HEK293 (cell line): ENCODE measurements at regions not wholly inside any gene's neighbourhood (a gene's known extent, or its start where the extent isn't known, plus 50 kb on each side); places are given as distances from the start of the nearest gene placed in this dataset.

ENCODE experiments used
- CTCF ChIA-PET: fragments of 350-600 bp; formaldehyde crosslinking; extraction: SDS; loops from one replicate; lab custom pipeline; 2021; ENCODE audit warnings: antibody characterized with exemption; lab: Yijun Ruan, JAX
- POLR2A ChIA-PET: fragments of 300-600 bp; formaldehyde crosslinking; extraction: SDS; loops from one replicate; lab custom pipeline; 2020; ENCODE audit warnings: antibody characterized with exemption, inconsistent platforms; lab: Yijun Ruan, JAX
- H3K27ac ChIP-seq: fragments of 200-500 bp; sonication (Bioruptor generic); 2 replicates; pipeline ENCODE4 v1.5.1; 2014; ENCODE audit warnings: low read depth, low read length, control low read depth, inconsistent platforms; ENCODE audit errors: extremely low read depth
- H3K36me3 ChIP-seq, 2 experiments: fragments of 200-500 bp in 1 of 2; sonication (Bioruptor generic) in 1 of 2; 1 replicate in 1 of 2; 2 replicates in 1 of 2; pipeline ENCODE4 v1.5.1; 2014 to 2017; ENCODE audit warnings: inconsistent platforms in 2 of 2, low read length in 2 of 2; ENCODE audit not compliant: control insufficient read depth in 2 of 2, insufficient read depth in 1 of 2
- H3K4me1 ChIP-seq: fragments of 200-500 bp; sonication (Bioruptor generic); 2 replicates; pipeline ENCODE4 v1.5.1; 2014; ENCODE audit warnings: mild to moderate bottlenecking, low read length, inconsistent platforms; ENCODE audit not compliant: control insufficient read depth, insufficient read depth
- H3K4me3 ChIP-seq: 2 replicates; pipeline ENCODE4 v1.5.1; 2011; ENCODE audit warnings: low read depth, mild to moderate bottlenecking, control low read depth, low read length, moderate library complexity
- H3K9me3 ChIP-seq: fragments of 200-500 bp; sonication (Bioruptor generic); 2 replicates; pipeline ENCODE4 v1.5.1; 2014; ENCODE audit warnings: low read depth, low read length, inconsistent platforms; ENCODE audit not compliant: control insufficient read depth, insufficient read depth
- CTCF ChIP-seq: fragments of 450-650 bp; formaldehyde crosslinking; IDR thresholded peaks from 2 replicates; pipeline ENCODE4 v1.5.1; 2016; ENCODE audit warnings: missing biosample characterization, missing genetic modification characterization
- KLF7 ChIP-seq: fragments of 450-650 bp; formaldehyde crosslinking; IDR thresholded peaks from 2 replicates; pipeline ENCODE4 v1.5.1; 2016; ENCODE audit warnings: missing biosample characterization, missing genetic modification characterization, borderline replicate concordance
- MYNN ChIP-seq: fragments of 450-650 bp; formaldehyde crosslinking; IDR thresholded peaks from 2 replicates; pipeline ENCODE4 v1.5.1; 2016; ENCODE audit warnings: missing biosample characterization, missing genetic modification characterization, borderline replicate concordance
- OSR2 ChIP-seq: fragments of 450-650 bp; formaldehyde crosslinking; IDR thresholded peaks from 2 replicates; pipeline ENCODE4 v1.5.1; 2016; ENCODE audit warnings: missing biosample characterization, missing genetic modification characterization
- PRDM10 ChIP-seq: fragments of 450-650 bp; formaldehyde crosslinking; IDR thresholded peaks from 2 replicates; pipeline ENCODE4 v1.5.1; 2016; ENCODE audit warnings: missing biosample characterization, missing genetic modification characterization
- PRDM2 ChIP-seq: fragments of 450-650 bp; formaldehyde crosslinking; IDR thresholded peaks from 2 replicates; pipeline ENCODE4 v1.5.1; 2016; ENCODE audit warnings: missing biosample characterization, missing genetic modification characterization, borderline replicate concordance
- TCF7L2 ChIP-seq: IDR thresholded peaks from 2 replicates; pipeline ENCODE4 v1.6.1; 2011; ENCODE audit warnings: low read depth, mild to moderate bottlenecking, inconsistent platforms, low read length, moderate library complexity, borderline replicate concordance
- TRIM28 ChIP-seq: IDR thresholded peaks from 2 replicates; pipeline ENCODE4 v1.6.1; 2011; ENCODE audit warnings: low read length, control low read depth, borderline replicate concordance
- YY2 ChIP-seq: fragments of 450-650 bp; formaldehyde crosslinking; IDR thresholded peaks from 2 replicates; pipeline ENCODE4 v1.5.1; 2016; ENCODE audit warnings: missing biosample characterization, missing genetic modification characterization
- ZBTB21 ChIP-seq: fragments of 450-650 bp; formaldehyde crosslinking; IDR thresholded peaks from 2 replicates; pipeline ENCODE4 v1.5.1; 2017; ENCODE audit warnings: missing biosample characterization, missing genetic modification characterization
- ZNF132 ChIP-seq: fragments of 450-650 bp; formaldehyde crosslinking; IDR thresholded peaks from 2 replicates; pipeline ENCODE4 v1.5.1; 2017; ENCODE audit warnings: missing biosample characterization, missing genetic modification characterization, borderline replicate concordance
- ZNF175 ChIP-seq: fragments of 450-650 bp; formaldehyde crosslinking; IDR thresholded peaks from 2 replicates; pipeline ENCODE4 v1.5.1; 2016; ENCODE audit warnings: missing biosample characterization, missing genetic modification characterization
- ZNF184 ChIP-seq: fragments of 450-650 bp; IDR thresholded peaks from 2 replicates; pipeline ENCODE4 v1.5.1; 2018; ENCODE audit warnings: missing biosample characterization, mild to moderate bottlenecking, missing genetic modification characterization
- ZNF280D ChIP-seq: fragments of 450-650 bp; formaldehyde crosslinking; IDR thresholded peaks from 2 replicates; pipeline ENCODE4 v1.5.1; 2016; ENCODE audit warnings: missing biosample characterization, missing genetic modification characterization
- ZNF302 ChIP-seq: fragments of 450-650 bp; formaldehyde crosslinking; IDR thresholded peaks from 2 replicates; pipeline ENCODE4 v1.5.1; 2016; ENCODE audit warnings: missing biosample characterization, missing genetic modification characterization, low read depth
- ZNF473 ChIP-seq: fragments of 450-650 bp; formaldehyde crosslinking; IDR thresholded peaks from 2 replicates; pipeline ENCODE4 v1.5.1; 2017; ENCODE audit warnings: missing biosample characterization, missing genetic modification characterization
- ZNF530 ChIP-seq: fragments of 450-650 bp; formaldehyde crosslinking; IDR thresholded peaks from 2 replicates; pipeline ENCODE4 v1.5.1; 2016; ENCODE audit warnings: low read depth, missing biosample characterization, missing genetic modification characterization
- ZNF544 ChIP-seq: fragments of 450-650 bp; formaldehyde crosslinking; IDR thresholded peaks from 2 replicates; pipeline ENCODE4 v1.5.0; 2017; ENCODE audit warnings: missing biosample characterization, missing genetic modification characterization
- ZNF560 ChIP-seq: fragments of 450-650 bp; formaldehyde crosslinking; IDR thresholded peaks from 2 replicates; pipeline ENCODE4 v1.5.1; 2017; ENCODE audit warnings: missing biosample characterization, missing genetic modification characterization, borderline replicate concordance
- ZNF629 ChIP-seq: fragments of 450-650 bp; formaldehyde crosslinking; IDR thresholded peaks from 2 replicates; pipeline ENCODE4 v1.5.1; 2017; ENCODE audit warnings: missing biosample characterization, missing genetic modification characterization
- ZNF654 ChIP-seq: fragments of 450-650 bp; formaldehyde crosslinking; IDR thresholded peaks from 2 replicates; pipeline ENCODE4 v1.5.1; 2016; ENCODE audit warnings: low read depth, missing biosample characterization, missing genetic modification characterization
- ZNF658 ChIP-seq: fragments of 450-650 bp; formaldehyde crosslinking; IDR thresholded peaks from 2 replicates; pipeline ENCODE4; 2016; ENCODE audit warnings: missing biosample characterization, missing genetic modification characterization
- ZSCAN4 ChIP-seq: fragments of 450-650 bp; formaldehyde crosslinking; IDR thresholded peaks from 2 replicates; pipeline ENCODE4 v1.5.1; 2017; ENCODE audit warnings: missing biosample characterization, missing genetic modification characterization

GRCh38 chr13:53368948-53369347 lies 340.3 kb downstream of the OLFM4 start (continued):
- TF ChIP-seq PRDM2 (tag by site-specific recombination), result no peak
- no peak for TF ChIP-seq PRDM10 (tag by site-specific recombination)
- TF ChIP-seq OSR2, result no peak
- TF ChIP-seq ZNF184 (tag by site-specific recombination), result no peak
- TF ChIP-seq ZBTB21 (tag by site-specific recombination), result no peak
- TF ChIP-seq ZNF175 (tag by site-specific recombination), result no peak
- TF ChIP-seq ZSCAN4 (tag by site-specific recombination), result no peak
- no peak for TF ChIP-seq ZNF530
- no peak for TF ChIP-seq ZNF302 (tag by site-specific recombination)
- no peak for TF ChIP-seq ZNF658 (tag by site-specific recombination)
- no peak for TF ChIP-seq TCF7L2
- TF ChIP-seq ZNF629 (tag by site-specific recombination), result no peak
- no peak for TF ChIP-seq ZNF544 (tag by site-specific recombination)

- no peaks in the 10 kb centered on the region for H3K4me1 ChIP-seq
- no peak overlapping the region for H3K27ac ChIP-seq
- POLR2A ChIA-PET, result no interaction called here
- no peak overlapping the region for H3K4me3 ChIP-seq
- no peaks in the 10 kb centered on the region for H3K36me3 ChIP-seq
- no peaks in the 10 kb centered on the region for H3K9me3 ChIP-seq
- CTCF ChIA-PET, result no interaction called here
- no peak for TF ChIP-seq MYNN (tag by site-specific recombination)
- no peak for TF ChIP-seq ZNF654 (tag by site-specific recombination)
- TF ChIP-seq ZNF560, result no peak
- no peak for TF ChIP-seq YY2 (tag by site-specific recombination)
- TF ChIP-seq CTCF (tag by site-specific recombination), result no peak
- TF ChIP-seq KLF7, result no peak
- TF ChIP-seq ZNF280D (tag by site-specific recombination), result no peak
- TF ChIP-seq TRIM28, result no peak
- TF ChIP-seq ZNF132 (tag by site-specific recombination), result no peak
- TF ChIP-seq ZNF473 (tag by site-specific recombination), result no peak
Observed at GRCh38 chr13:53379485-53379884, 350.9 kb downstream of the OLFM4 start.
